Uterus (tissue), 2 donors: ENCODE measurements at regions not wholly inside any gene's neighbourhood (a gene's known extent, or its start where the extent isn't known, plus 50 kb on each side); places are given as distances from the start of the nearest gene placed in this dataset.

ENCODE experiments used
- CTCF ChIP-seq, 4 experiments: fragments of 200-600 bp in 2 of 4; fragments of 450-650 bp in 2 of 4; sonication (generic) in 2 of 4; IDR thresholded peaks; one replicate each; pipeline ENCODE4 v1.5.1; 2016 to 2019; ENCODE audit warnings: antibody characterized with exemption in 4 of 4, mild to moderate bottlenecking in 2 of 4, moderate library complexity in 1 of 4
- POLR2A ChIP-seq, 2 donors: fragments of 450-650 bp; IDR thresholded peaks; one replicate each; pipeline ENCODE4 v1.6.1; 2016; ENCODE audit warnings: antibody characterized with exemption in 2 of 2, mild to moderate bottlenecking in 1 of 2, moderate library complexity in 1 of 2

GRCh38 chr12:115693970-115694369, 583.5 kb downstream of the MED13L start:
- TF ChIP-seq CTCF (IDR thresholded peaks at IDR 0.05) (no peak), POLR2A (IDR thresholded peaks at IDR 0.05) (no peak)
